GM12891 (cell line): ENCODE measurements at regions not wholly inside any gene's neighbourhood (a gene's known extent, or its start where the extent isn't known, plus 50 kb on each side); places are given as distances from the start of the nearest gene placed in this dataset.

ENCODE experiments used
- POLR2A ChIP-seq: IDR thresholded peaks from 2 replicates; pipeline ENCODE4 v1.6.1; 2011; ENCODE audit warnings: low read depth, low read length, control low read depth
- POLR2AphosphoS5 ChIP-seq: IDR thresholded peaks from 2 replicates; pipeline ENCODE4 v1.6.1; 2011; ENCODE audit warnings: low read depth, low read length, control low read depth

GRCh38 chr13:106917024-106917571 is 349.2 kb upstream of the ARGLU1 start:
- TF ChIP-seq POLR2AphosphoS5, result no peak
- no peak for TF ChIP-seq POLR2A
